SU-DHL-6 (cell line): ENCODE measurements at regions not wholly inside any gene's neighbourhood (a gene's known extent, or its start where the extent isn't known, plus 50 kb on each side); places are given as distances from the start of the nearest gene placed in this dataset.

Source experiments
- EZH2phosphoT487 ChIP-seq: fragments of 200-600 bp; sonication (generic), shearing (Covaris generic); conservative IDR thresholded peaks from 2 replicates; pipeline ENCODE4 v1.6.1; 2018; ENCODE audit warnings: mild to moderate bottlenecking, antibody characterized with exemption, low read length, moderate library complexity, mixed read lengths
- TF ChIP-seq, protein P1 (sequence below): fragments of 200-600 bp; sonication (generic); IDR thresholded peaks from one replicate; pipeline ENCODE4 v1.5.1; 2017; ENCODE audit warnings: antibody characterized with exemption, mild to moderate bottlenecking, low read length, moderate library complexity; ENCODE audit not compliant: insufficient read depth, poor library complexity, severe bottlenecking

GRCh38 chr2:122367646-122368010 is 612.2 kb downstream of the TSN start:
- TF ChIP-seq, protein P1, sequence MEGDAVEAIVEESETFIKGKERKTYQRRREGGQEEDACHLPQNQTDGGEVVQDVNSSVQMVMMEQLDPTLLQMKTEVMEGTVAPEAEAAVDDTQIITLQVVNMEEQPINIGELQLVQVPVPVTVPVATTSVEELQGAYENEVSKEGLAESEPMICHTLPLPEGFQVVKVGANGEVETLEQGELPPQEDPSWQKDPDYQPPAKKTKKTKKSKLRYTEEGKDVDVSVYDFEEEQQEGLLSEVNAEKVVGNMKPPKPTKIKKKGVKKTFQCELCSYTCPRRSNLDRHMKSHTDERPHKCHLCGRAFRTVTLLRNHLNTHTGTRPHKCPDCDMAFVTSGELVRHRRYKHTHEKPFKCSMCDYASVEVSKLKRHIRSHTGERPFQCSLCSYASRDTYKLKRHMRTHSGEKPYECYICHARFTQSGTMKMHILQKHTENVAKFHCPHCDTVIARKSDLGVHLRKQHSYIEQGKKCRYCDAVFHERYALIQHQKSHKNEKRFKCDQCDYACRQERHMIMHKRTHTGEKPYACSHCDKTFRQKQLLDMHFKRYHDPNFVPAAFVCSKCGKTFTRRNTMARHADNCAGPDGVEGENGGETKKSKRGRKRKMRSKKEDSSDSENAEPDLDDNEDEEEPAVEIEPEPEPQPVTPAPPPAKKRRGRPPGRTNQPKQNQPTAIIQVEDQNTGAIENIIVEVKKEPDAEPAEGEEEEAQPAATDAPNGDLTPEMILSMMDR = no peak
- no peak for TF ChIP-seq EZH2phosphoT487
